ENCODE measurements at regions not wholly inside any gene's neighbourhood (a gene's known extent, or its start where the extent isn't known, plus 50 kb on each side); places are given as distances from the start of the nearest gene placed in this dataset.
A peak's percentile ranks its signal among the peaks of the same experiment; 100 is the strongest.

DNA sequence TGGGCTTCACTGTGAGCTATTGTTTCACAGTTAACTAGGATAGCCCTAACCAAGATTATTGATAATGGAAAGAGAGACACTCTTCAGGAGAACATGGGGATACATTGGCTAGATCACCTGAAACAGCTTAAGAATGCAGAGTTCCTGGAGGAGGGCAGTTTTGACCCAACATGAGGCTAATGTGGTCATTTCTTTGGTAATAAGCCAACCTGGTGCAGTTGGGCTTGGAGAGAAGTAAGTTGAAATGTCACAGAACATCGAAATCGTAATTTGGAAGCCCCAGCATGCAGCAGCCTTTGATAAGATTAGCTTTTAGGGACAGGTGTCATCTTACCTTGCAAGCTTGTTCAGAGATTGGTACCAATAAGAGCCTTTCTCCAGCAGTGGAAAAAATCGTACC, 556.6 kb upstream of the GOT2 start:
- no peak for DNase-seq (ENCODE audit: low read depth)

DNA sequence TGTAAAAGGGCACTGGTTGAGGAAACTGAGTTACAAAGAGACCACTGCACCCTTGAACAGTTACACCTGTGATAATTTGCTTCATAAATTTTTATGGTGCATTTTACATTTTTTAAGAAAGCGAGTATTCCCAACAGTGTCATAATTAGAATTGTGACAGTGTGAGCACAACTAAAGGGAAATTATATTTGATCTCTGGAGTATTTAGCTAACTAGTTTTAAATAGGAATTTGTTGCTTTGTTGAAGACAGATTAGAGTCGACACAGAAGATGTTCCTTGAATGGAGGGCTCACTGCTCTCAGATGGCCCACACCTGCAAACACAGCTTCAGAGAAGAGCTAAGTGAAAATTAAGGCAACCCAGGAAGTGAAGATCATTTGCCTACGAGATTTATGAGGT, 555.0 kb upstream of the GOT2 start:
- DNase-seq (ENCODE audit: low read depth): no peak

DNA sequence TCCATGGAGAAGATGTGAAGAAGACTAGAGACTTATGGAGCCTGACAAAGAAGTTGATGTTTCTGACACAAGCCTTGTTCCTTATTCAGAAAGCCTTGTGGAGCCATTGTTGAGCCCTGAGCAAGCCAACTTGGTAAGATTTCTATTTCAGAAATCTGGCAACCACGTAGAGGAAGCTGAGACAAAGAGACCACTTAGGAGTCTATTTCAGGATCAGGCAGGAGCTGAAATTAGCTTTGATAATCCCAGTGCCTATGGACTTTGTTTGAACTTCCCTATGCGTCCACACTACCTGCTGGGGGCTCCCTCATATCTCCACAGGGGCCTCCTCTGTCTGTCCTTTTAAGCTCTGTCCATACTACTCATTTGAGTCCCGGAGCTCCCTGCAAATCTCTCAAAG, 540.0 kb upstream of the GOT2 start:
- peak; percentile 29 for DNase-seq (ENCODE audit: low read depth)

DNA sequence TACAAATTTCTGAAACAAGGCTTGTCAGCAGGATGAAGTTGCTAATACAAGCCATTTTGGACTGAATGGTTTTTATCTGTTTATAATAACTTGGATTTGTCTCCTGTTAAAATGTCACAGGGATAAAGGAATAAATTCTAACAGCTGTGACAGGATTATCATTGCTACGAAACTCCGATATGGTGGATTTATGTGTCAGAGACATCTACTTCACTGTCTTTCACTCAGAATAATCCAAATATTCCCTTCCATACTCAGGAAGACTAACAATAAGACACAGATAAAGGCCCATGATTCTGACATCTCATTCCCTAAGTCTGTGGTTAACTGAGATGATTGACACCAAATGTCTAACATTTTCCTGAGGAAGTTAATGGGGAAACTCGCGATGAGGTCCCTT, 529.8 kb upstream of the GOT2 start:
- no peak for DNase-seq (ENCODE audit: low read depth)

- DNase-seq (ENCODE audit: low read depth): no peak
Observed at GRCh38 chr16:59260892-59261291, 526.8 kb upstream of the GOT2 start.

DNA sequence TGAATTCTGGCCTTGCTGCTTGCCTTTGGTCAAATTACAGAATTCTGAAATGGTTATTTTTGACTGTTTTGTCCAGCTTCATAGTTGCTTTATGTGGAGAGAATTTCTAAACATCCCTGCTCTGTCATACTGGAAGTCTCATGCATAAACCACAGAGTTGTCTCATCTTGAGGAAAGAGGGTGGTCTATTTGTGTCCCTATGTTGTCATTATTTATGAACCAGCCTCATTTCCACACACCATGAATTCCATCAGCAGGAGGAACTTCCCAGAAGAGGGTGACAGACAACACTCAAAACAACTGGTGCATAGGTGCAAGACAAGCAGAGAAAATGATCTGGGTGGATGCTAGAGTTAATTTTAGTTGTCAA, 525.8 kb upstream of the GOT2 start:
- DNase-seq (ENCODE audit: low read depth): peak; percentile 62

- DNase-seq (ENCODE audit: low read depth): peak; percentile 50
Observed at GRCh38 chr16:59259074-59259949, 525.2 kb upstream of the GOT2 start.

GRCh38 chr16:59252317-59252716, 518.2 kb upstream of the GOT2 start:
- no peak for DNase-seq (ENCODE audit: low read depth)

GRCh38 chr16:59249011-59249410, 514.9 kb upstream of the GOT2 start:
- DNase-seq (ENCODE audit: low read depth): no peak

DNA sequence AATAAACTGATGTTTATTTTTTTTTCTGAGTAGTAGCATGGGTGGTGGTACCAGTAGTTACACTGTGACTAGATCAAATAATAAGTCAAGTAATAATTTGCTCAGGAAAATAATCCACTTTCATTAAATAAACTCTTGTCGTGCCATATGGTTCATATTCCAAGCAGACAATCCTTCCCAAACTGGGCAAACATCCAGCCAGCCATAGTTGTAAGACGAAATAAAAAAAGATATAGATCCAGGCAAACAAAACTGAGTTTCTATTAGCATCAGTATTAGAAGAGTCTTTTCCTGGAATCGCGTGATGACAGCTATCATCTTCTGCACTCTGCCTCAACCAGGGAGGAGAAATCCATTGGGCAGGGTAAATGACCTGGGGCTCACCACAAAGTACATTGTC, 508.4 kb upstream of the GOT2 start:
- no peak for DNase-seq (ENCODE audit: low read depth)

DNA sequence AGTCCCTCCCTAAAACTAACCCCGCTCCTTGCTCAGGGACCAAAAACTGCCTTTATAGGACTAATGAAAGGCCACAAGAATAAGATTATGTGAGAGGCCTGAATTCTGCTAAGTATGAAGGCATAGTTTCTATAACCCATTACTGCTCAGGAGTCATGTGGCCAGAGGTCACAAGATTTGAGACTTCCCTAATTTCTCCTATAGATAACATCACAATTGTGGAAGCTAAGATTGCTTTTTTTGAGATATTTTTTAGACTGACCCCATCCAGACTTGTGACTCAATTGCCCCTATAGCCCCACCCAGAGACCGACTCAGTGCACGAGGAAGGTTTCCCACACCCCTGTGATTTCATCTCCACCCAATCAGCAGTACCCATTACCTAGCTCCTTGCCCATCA, 504.1 kb upstream of the GOT2 start:
- no peak for DNase-seq (ENCODE audit: low read depth)

GRCh38 chr16:59236804-59237458, 502.8 kb upstream of the GOT2 start:
- no peak for DNase-seq (ENCODE audit: low read depth)

DNA sequence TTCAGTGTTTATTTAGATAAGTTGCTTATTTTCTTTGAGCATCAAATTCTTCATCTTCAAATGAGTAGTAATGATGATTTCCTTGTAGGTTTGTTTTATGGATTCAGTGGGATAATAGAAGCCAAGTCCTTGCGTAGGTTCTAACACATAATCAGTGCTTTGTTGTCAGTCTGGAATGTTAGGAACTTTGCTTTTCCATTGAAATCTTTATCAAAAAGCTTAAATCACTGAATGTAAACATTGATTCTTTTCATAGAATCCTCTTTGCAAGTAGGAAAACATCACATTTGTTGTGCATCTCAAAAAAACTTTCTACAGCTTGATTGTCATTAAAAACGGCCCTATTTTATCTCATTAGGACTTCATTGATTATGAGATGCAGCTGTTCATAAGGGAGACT, 490.3 kb upstream of the GOT2 start:
- no peak for DNase-seq (ENCODE audit: low read depth)

DNA sequence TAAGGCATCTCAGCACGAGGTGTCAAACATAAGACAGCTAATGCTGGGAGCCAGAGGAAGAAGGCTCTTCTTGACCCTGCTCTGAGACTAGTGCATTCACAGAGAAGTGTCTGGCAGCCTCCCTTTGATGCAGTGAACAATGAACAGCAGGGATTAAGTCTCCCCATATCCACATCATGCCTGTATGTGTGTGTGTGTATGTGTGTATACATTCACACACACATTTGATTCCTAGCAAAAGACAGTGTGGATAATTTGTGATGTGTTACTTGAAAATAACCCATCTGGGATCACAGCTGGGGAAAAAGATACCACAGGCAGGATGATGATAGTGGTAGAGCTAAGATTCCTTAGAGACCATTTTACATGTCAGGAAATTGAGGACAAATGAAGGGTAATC, 485.9 kb upstream of the GOT2 start:
- no peak for DNase-seq (ENCODE audit: low read depth)

GRCh38 chr16:59216291-59216690, 482.2 kb upstream of the GOT2 start:
- peak; percentile 8 for DNase-seq (ENCODE audit: low read depth)

- DNase-seq (ENCODE audit: low read depth): no peak
Observed at GRCh38 chr16:59214455-59214854, 480.3 kb upstream of the GOT2 start.

- DNase-seq (ENCODE audit: low read depth): no peak
Observed at GRCh38 chr16:59213952-59214351, 479.8 kb upstream of the GOT2 start.

DNA sequence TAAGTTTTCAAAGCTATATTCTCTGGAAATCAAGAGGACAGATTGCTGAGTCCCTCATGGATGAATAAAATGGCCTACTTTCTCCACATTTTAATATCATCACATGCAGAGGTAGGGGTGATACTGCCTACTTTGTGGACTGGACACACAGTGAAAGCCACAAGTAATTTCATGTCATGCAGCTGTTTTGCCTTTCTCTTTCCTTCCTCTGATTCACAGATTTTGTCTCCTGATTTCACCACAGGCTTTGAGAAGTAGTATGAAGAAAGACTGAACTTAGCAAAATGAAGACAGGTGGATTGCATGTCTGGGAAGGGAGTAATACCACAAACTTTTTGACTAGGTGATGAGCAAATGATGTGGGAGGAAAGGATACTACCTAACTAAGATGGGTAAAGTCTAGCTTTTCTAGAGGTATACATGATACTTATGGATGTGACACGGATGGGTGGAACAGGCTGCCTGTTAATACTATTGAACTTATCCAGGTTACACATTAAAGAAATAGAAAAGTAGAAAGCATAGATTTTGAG, 478.4 kb upstream of the GOT2 start:
- peak; percentile 32 for DNase-seq (ENCODE audit: low read depth)

DNA sequence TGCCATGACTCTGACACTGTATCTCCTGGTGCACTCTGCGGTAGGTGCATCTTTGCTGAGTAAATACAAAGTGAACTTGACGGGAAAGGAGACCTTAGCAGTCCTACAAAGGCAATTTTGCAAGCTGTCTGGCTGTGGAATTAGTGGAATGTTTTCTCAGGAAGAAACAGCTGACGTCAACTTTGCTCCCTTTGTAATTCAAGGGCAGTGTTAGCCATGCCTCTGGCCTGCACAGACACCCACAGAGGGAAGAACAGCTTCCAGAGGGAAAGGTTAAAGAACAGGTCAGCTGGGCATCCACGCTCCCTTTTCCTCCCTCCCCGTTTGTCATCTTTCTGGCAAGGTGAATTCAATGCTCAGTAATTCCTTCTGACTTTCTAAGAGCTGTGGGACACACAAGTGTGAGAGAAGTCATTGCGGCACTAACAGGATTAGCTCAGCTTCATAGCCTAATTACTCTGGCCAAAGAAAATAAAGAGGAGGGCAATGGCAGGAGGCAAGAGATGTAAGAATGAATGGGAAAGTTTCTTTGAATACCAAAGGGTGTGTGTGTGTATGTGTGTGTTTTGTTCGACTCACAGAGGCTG, 476.9 kb upstream of the GOT2 start:
- DNase-seq (ENCODE audit: low read depth): peak; percentile 55

- DNase-seq (ENCODE audit: low read depth): no peak
Observed at GRCh38 chr16:59205403-59205802, 471.3 kb upstream of the GOT2 start.

DNA sequence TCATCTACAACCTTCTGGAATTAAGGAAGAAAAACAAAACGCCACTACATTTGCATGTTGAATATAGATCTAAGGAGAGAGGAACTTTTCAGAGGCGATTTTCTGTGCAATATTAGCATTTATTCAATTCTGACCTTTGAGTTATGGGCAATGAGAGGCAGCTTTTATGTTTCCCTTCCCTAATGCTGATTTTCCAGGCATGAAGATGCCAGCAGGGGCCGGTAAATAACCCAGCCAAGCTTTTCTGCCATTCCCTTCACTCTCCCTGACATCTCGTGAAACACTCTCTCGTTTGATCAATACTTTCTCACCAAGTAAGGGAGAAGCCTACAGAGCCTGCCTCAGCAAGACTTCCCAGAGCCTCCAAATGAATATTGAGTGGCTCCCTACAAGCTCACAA, 470.5 kb upstream of the GOT2 start:
- DNase-seq (ENCODE audit: low read depth): no peak

DNA sequence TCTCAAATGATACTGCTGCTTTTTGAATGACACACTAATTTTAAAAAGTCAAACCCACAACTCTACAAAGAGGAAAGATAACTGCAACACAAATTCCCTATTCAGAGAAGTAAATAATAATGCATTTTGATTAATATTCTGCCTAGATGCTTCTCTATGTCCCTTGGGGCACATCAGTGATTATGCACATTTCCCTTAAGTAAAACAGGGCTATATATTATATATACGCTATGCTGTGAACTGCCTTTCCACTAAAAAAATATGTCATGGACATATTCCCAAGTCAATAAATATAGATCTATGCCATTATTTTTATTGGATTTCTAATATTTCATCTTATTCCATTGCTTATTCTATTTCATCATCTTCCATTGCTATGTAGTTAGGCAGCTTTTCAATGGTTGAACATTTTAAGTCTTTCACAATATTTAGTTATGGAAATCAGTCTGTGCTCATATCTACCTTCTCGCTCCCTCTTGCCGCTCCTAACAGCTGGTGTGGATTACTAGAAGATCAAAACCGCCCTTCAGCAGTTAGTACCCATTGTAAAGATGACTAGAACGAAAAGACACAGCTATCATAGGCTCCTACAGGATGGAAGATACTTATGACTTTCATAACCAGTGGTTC, 468.2 kb upstream of the GOT2 start:
- no peak for DNase-seq (ENCODE audit: low read depth)

All from myocyte (in vitro differentiated cells).